Skeletal muscle satellite cell (primary cell): ENCODE measurements at regions not wholly inside any gene's neighbourhood (a gene's known extent, or its start where the extent isn't known, plus 50 kb on each side); places are given as distances from the start of the nearest gene placed in this dataset.

Experiments used
- H3K27me3 ChIP-seq: 2 replicates; pipeline ENCODE4 v1.7.0; 2013; ENCODE audit warnings: low read length; ENCODE audit not compliant: control insufficient read depth, insufficient read depth
- H3K36me3 ChIP-seq: 2 replicates; pipeline ENCODE4 v1.7.0; 2013; ENCODE audit warnings: mild to moderate bottlenecking, control low read depth, low read length; ENCODE audit not compliant: insufficient read depth
- H3K4me1 ChIP-seq: 2 replicates; pipeline ENCODE4 v1.7.0; 2013; ENCODE audit warnings: low read length; ENCODE audit not compliant: control insufficient read depth, insufficient read depth
- H3K4me2 ChIP-seq: 2 replicates; pipeline ENCODE4 v1.7.0; 2013; ENCODE audit warnings: mild to moderate bottlenecking, low read length
- H3K4me3 ChIP-seq: 2 replicates; pipeline ENCODE4 v1.7.0; 2013; ENCODE audit warnings: low read length
- H3K9ac ChIP-seq: 2 replicates; pipeline ENCODE4 v1.7.0; 2013; ENCODE audit warnings: mild to moderate bottlenecking, low read depth, low read length, moderate library complexity
- H3K9me3 ChIP-seq: replicated peaks from 2 replicates; pipeline ENCODE4 v1.7.0; 2013; ENCODE audit warnings: mild to moderate bottlenecking, control low read depth, low read length

DNA sequence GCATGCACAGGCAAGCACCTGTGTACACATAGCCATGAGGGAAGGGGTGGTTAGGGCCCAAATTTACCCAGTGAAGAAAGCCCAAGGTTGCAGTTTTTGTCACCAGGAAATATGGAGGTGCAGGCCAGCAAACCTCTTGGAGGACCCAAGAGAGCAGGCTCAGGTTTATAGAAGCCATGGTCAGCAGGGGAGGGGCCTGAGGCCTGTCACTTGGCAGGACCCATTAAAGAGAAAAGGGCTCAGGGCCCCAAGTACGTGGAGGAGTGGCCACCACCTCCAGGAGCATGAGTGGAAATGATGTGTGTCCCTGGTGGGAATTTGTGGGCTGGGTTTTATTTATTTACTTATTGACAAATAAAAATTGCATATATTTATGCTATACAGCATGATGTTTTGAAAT, 192.9 kb downstream of the HAUS1 start:
- Histone ChIP-seq H3K9ac (no peak overlapping the region), H3K4me2 (no peak overlapping the region), H3K36me3 (no peaks in the 10 kb centered on the region), H3K27me3 (peaks cover 25% of the 10 kb centered on the region), H3K9me3 (no peaks in the 10 kb centered on the region), H3K4me1 (no peaks in the 10 kb centered on the region), H3K4me3 (no peak overlapping the region)

GRCh38 chr18:46297621-46298020, 193.4 kb downstream of the HAUS1 start:
- Histone ChIP-seq H3K4me2 (no peak overlapping the region), H3K4me1 (no peaks in the 10 kb centered on the region), H3K27me3 (peaks cover 27% of the 10 kb centered on the region), H3K9ac (no peak overlapping the region), H3K36me3 (no peaks in the 10 kb centered on the region), H3K9me3 (no peaks in the 10 kb centered on the region), H3K4me3 (no peak overlapping the region)

GRCh38 chr18:46298511-46298910, 194.3 kb downstream of the HAUS1 start:
- H3K4me1 ChIP-seq = no peaks in the 10 kb centered on the region
- no peaks in the 10 kb centered on the region for H3K36me3 ChIP-seq
- peaks cover 34% of the 10 kb centered on the region for H3K27me3 ChIP-seq
- H3K9me3 ChIP-seq = no peaks in the 10 kb centered on the region
- no peak overlapping the region for H3K9ac ChIP-seq
- no peak overlapping the region for H3K4me2 ChIP-seq
- H3K4me3 ChIP-seq = no peak overlapping the region

GRCh38 chr18:46299465-46300008, 195.4 kb downstream of the HAUS1 start:
- Histone ChIP-seq H3K9ac (no peak overlapping the region), H3K4me2 (no peak overlapping the region), H3K36me3 (no peaks in the 10 kb centered on the region), H3K4me1 (no peaks in the 10 kb centered on the region), H3K4me3 (no peak overlapping the region), H3K9me3 (no peaks in the 10 kb centered on the region), H3K27me3 (peaks cover 36% of the 10 kb centered on the region)

DNA sequence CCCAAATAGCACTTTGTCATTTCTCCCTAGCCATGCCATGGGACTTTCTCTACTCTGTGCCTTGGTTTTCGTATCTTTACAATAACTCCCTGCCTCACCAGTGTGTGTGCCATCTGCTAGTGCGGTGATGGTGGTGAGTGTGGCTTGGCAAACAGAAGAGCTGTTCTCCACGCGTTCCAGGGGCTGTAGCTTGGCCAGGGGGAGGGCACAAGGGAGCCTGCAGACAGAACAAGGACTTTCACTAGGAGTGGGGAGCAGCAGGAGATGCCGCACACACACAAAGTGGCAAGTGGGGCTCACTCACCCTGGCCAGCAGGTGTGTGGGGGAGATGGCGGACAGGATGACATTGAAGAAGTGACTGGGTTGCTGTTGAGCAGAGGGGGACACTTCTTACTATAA, 196.9 kb downstream of the HAUS1 start:
- H3K9me3 ChIP-seq = no peaks in the 10 kb centered on the region
- H3K4me1 ChIP-seq = no peaks in the 10 kb centered on the region
- peaks cover 45% of the 10 kb centered on the region for H3K27me3 ChIP-seq
- H3K4me3 ChIP-seq = no peak overlapping the region
- no peak overlapping the region for H3K9ac ChIP-seq
- H3K36me3 ChIP-seq = no peaks in the 10 kb centered on the region
- no peak overlapping the region for H3K4me2 ChIP-seq

DNA sequence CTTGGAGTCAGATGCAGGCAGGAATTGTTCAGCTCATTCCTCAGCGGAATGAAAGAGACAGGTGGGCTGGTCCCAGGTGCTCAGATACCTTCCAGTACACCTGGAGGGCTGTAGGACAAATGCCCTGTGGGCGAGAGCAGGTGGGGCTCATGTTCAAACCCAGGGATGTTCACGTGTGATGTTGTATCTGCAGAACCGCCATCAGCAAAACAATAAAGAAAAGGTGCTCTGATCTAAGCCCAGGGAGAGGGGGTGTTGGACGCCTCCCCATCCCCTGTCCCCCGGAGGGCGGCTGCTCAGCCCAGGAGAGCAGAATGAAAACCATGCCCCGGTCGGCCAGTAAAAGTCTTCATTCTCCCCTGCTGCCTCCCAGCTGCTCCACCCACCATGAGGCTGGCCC, 197.4 kb downstream of the HAUS1 start:
- no peak overlapping the region for H3K9ac ChIP-seq
- H3K4me3 ChIP-seq = no peak overlapping the region

DNA sequence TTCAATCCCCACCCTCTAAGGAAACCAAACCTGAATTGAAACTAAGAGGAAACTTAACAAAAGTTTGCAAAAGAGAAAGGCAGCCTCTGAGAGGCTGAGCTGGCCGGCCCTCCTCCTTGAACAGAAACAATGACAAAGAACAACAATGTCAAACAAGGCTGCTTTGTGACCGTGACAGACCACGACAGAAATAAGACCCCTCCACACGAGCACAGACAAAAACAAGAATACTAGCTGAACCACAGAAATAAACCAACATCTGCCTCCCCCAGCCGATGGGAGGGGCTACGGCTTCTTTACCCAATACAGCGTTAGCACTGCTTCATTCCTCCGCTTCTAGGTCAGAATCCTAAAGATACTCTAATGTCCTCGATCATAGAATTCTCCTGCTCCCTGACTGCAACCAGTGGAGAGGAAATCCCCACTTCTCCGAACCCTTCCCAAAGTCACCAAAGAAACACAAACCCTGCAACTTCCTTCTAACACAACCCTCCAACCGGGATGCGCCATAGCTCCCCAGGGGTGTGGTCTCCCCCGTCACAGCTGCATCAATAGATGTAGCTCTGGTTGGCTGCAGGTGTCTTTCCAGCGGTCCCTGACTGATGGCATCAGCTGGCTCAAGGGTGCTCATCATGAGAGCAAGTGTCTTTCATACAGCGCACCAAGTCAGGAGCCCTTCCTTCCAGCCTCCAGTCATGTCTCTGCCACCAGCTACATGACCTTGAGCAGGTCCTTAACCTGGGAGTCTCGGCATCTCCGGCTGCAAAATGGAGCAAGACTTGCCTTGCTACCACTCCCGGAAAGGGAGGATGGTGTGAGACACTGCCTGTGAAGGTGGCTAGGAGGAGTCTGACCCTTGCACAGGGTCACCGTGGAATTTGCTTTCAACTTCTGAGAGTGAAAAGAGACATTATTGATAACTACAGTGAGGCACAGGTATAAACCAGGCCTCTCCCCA, 198.6 kb downstream of the HAUS1 start:
- Histone ChIP-seq H3K36me3 (no peaks in the 10 kb centered on the region), H3K4me3 (no peak overlapping the region), H3K4me1 (no peaks in the 10 kb centered on the region), H3K4me2 (no peak overlapping the region), H3K9ac (no peak overlapping the region), H3K27me3 (peaks cover 45% of the 10 kb centered on the region), H3K9me3 (no peaks in the 10 kb centered on the region)

More for the DNA sequence above, 197.4 kb downstream of the HAUS1 start:
- Histone ChIP-seq H3K4me1 (no peaks in the 10 kb centered on the region), H3K4me2 (no peak overlapping the region), H3K9me3 (no peaks in the 10 kb centered on the region), H3K27me3 (peaks cover 45% of the 10 kb centered on the region), H3K36me3 (no peaks in the 10 kb centered on the region)

DNA sequence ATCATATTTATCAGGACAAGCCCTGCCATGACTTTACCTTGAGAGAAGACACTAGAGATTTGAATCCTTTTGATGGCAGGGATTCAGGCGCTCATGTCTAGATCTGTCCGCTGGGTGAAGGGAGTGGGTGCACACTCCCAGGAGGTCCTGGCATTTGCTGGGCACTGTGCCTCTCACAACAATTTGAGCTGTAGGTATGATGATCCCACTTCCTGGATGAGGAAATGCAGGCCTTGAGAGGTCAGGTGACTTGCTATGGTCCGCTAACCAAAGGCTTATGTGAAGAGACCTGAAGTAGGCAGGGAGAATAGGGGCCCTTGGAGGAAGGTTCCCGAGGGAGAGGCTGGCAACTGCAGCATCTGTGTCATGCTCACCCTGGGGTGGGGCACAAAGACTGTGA, 206.1 kb downstream of the HAUS1 start:
- no peak overlapping the region for H3K4me3 ChIP-seq
- no peaks in the 10 kb centered on the region for H3K4me1 ChIP-seq
- no peak overlapping the region for H3K9ac ChIP-seq
- H3K9me3 ChIP-seq = no peaks in the 10 kb centered on the region
- no peaks in the 10 kb centered on the region for H3K36me3 ChIP-seq
- H3K4me2 ChIP-seq = no peak overlapping the region
- H3K27me3 ChIP-seq = peaks cover 41% of the 10 kb centered on the region

- Histone ChIP-seq H3K4me1 (no peaks in the 10 kb centered on the region), H3K9ac (no peak overlapping the region), H3K9me3 (no peaks in the 10 kb centered on the region), H3K4me2 (no peak overlapping the region), H3K4me3 (no peak overlapping the region), H3K36me3 (no peaks in the 10 kb centered on the region), H3K27me3 (peaks cover 40% of the 10 kb centered on the region)
Observed at GRCh38 chr18:46310675-46311345, 206.6 kb downstream of the HAUS1 start.

DNA sequence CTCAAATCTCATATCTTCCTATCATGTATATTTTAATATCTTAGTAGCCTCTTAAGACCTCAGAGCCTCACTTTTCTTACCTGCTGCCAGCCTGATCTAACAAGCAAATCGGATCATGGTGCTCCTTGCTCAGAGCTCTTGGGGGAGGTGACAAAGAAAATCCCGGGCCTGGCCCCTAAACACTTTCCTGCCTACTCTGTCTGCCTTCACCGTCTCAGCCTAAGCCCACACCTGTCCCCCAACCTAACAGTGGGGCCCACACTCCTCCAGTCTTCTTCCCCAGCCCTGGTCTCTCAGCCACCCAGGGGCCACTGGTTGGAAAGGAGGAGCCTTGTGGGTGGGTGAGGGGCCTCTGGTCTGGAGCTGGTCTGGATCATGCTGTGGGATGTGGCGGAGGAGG, 207.3 kb downstream of the HAUS1 start:
- no peaks in the 10 kb centered on the region for H3K9me3 ChIP-seq
- H3K4me1 ChIP-seq = no peaks in the 10 kb centered on the region
- peaks cover 40% of the 10 kb centered on the region for H3K27me3 ChIP-seq
- no peaks in the 10 kb centered on the region for H3K36me3 ChIP-seq
- no peak overlapping the region for H3K4me2 ChIP-seq
- no peak overlapping the region for H3K4me3 ChIP-seq
- H3K9ac ChIP-seq = no peak overlapping the region

DNA sequence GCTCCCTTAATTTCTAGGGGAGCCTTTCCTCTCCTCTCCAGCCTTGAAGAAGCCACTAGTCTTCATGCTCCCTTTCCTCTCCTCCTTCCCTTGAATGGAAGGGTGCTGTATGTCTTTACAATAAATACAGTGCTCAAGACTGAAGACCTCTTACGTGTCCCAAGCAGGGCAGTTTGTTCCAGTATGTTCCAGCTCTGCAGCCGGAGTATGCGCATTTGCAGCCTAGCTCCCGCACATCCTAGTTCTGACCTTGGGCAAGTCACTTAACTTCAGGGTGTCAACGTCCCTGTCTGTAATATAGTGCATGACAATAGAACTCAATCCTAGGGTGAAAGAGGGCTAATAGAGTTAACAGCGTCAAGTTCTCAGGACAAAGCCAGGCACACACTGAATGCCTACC, 208.0 kb downstream of the HAUS1 start:
- Histone ChIP-seq H3K4me3 (no peak overlapping the region), H3K4me1 (no peaks in the 10 kb centered on the region), H3K4me2 (no peak overlapping the region), H3K9me3 (no peaks in the 10 kb centered on the region), H3K27me3 (peaks cover 40% of the 10 kb centered on the region), H3K9ac (no peak overlapping the region), H3K36me3 (no peaks in the 10 kb centered on the region)
